ENCODE measurements at regions not wholly inside any gene's neighbourhood (a gene's known extent, or its start where the extent isn't known, plus 50 kb on each side); places are given as distances from the start of the nearest gene placed in this dataset.

DNA sequence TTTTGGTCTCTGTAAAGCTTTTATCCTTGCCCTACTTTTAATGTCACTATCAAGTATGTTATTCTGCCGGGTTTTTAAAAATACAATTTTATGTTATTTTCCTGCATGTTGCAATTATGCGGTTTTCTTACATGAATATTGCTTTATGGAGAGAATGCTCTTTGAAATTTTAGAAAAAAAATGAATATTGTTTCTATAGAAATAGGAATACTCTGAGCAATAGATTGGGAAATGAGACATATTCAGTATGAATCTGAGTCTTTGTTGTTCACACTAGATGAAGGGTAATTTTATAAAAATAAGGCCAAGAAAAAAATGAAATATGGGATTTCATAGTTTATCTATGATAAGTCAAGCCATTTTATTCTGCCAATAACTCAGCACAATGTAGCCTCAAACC is 142.2 kb upstream of the DTNA start:
- TF ChIP-seq, protein P1, sequence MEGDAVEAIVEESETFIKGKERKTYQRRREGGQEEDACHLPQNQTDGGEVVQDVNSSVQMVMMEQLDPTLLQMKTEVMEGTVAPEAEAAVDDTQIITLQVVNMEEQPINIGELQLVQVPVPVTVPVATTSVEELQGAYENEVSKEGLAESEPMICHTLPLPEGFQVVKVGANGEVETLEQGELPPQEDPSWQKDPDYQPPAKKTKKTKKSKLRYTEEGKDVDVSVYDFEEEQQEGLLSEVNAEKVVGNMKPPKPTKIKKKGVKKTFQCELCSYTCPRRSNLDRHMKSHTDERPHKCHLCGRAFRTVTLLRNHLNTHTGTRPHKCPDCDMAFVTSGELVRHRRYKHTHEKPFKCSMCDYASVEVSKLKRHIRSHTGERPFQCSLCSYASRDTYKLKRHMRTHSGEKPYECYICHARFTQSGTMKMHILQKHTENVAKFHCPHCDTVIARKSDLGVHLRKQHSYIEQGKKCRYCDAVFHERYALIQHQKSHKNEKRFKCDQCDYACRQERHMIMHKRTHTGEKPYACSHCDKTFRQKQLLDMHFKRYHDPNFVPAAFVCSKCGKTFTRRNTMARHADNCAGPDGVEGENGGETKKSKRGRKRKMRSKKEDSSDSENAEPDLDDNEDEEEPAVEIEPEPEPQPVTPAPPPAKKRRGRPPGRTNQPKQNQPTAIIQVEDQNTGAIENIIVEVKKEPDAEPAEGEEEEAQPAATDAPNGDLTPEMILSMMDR (conservative IDR thresholded peaks at IDR 0.05; ENCODE audit: low read length): no peak
- TF ChIP-seq EZH2phosphoT487 (IDR thresholded peaks at IDR 0.05; ENCODE audit: borderline replicate concordance, low read depth, low read length): no peak
